Right renal pelvis (tissue), 4 donors: ENCODE measurements at regions not wholly inside any gene's neighbourhood (a gene's known extent, or its start where the extent isn't known, plus 50 kb on each side); places are given as distances from the start of the nearest gene placed in this dataset.

Experiments
- DNase-seq, 4 donors: peaks; one replicate each; pipeline ENCODE4 v3.0.0-alpha.2; 2013; ENCODE audit warnings: low read depth in 4 of 4, low spot score in 3 of 4, missing footprints in 1 of 4

GRCh38 chr16:65668064-65668595, 546.3 kb upstream of the CDH11 start:
- no peak for DNase-seq

DNA sequence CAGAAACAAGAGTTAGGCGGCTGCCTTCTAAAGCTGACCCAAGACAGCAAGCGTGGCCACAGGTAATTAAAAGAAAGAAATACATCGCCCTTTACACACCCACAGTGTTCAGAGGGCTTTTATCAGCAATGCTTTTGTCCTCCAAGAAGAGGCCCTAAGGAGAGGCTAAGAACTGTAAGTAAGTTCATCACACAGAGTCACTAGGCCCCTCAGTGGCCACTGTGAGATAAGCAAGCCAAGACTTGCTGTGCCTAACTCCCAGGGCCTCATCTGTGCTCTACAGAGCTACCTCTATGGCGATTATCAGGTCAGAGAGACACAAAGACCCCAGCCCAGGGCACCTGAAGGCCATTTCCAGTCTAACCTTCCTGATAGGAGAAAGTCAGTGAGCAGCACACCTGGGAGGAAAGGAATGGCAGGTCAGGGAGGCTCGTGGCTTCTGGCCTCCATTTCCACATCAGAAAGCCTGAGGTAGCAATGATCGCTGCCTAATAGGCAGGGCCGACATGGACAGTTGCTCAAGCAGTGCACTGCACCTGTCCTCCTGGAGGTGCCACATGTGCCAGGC, 545.2 kb upstream of the CDH11 start:
- DNase-seq, result no peak

DNA sequence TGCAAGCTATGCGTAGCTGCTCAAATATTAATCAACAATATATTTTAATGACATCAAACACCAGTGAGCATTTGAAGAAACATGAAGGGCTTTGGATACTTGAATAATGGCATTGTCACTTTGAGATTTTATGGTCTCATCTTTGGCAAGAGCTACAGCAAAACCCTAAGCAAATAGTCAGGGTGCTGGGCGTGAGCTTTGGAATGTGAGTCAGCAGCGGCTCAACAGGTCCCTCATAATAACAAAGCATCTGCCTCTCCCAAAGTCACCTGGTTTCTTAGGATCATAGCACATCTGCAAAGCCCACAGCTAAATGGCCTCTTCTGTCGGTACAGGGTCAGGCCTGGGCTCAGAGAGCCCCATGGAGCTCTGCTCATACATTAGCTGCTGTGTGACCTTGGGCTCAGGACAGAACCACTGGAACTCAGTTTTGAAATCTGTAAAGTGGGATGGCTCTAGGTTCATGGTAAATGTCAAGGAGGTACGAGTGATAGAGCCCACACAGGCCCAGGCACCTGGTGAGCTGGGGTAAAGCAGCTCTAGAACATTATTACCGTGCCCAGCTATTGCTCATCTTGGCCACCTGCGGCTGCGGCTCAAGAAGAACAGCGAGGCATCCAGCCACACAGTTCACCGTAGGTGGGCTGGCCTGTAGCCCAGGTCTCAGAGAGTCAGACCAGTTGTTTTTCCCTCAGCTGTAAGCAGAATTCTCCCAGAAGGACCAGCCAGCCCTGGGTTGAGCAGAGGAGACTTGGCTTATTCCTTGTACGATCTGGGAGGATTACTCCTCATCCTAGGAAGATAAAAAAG, 544.5 kb upstream of the CDH11 start:
- DNase-seq, result no peak

DNA sequence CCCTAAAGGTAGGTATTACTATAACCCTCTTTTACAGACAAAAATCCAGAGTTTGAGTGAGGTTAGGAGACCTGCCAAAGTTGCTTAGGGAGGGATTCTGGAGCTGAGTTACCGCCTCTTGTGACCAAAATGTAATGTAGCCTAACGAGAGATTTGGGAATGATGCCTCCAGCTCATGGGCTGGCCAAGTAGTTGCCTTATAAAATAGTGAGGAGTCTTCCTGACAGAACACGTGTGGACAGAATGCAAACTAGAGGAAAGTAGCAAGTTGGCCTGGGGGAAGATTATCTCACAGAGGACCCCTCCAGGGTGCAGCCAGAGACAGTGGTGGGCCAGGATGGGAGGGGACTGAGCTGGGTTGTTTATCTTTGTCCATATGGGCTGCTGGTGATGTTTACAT, 543.7 kb upstream of the CDH11 start:
- no peak for DNase-seq

- DNase-seq, result no peak
Observed at GRCh38 chr16:65663774-65664173, 541.9 kb upstream of the CDH11 start.

- no peak for DNase-seq
Observed at GRCh38 chr16:65662256-65662655, 540.4 kb upstream of the CDH11 start.

GRCh38 chr16:65661558-65661957, 539.7 kb upstream of the CDH11 start:
- DNase-seq, result no peak

GRCh38 chr16:65660390-65660789, 538.5 kb upstream of the CDH11 start:
- DNase-seq, result no peak

DNA sequence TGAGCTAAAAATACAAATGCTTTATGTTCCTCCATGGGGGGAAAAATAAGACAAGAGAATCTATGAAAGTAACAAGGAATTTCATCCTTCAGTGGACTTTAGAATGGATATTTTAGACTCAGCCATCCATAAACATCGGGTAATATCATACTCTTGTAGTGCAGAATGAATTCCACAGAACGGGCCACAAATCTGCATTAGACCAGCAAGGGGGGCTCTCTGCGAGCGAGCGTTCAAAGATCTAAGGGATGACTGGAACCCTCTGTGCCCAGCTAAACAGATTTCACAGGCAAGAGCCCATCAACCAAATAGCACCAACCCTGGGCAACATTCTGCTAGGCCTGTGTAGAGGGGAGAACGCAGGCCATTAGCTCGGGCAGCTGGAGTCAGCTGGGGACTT, 537.9 kb upstream of the CDH11 start:
- DNase-seq, result no peak

- DNase-seq, result no peak
Observed at GRCh38 chr16:65658787-65659220, 536.9 kb upstream of the CDH11 start.

DNA sequence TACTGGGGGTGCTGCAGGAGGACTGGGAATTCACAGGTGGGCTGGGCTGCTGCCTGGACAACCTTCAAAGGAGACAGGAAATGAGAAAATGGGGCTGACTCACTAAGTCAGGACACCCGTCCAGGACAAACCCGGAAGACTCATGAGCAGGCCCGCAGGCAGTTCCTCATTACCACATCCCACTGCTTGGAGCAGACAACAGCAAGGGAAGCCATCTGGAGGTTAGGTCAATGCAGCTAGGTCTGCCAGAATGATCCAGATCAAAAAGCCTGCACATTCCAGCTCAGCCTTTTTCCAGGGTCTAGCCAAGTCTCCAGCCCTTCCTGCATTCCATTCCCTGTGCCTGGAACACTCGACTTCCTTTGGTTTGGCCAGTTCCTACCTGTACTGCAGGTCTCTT, 536.5 kb upstream of the CDH11 start:
- no peak for DNase-seq

DNA sequence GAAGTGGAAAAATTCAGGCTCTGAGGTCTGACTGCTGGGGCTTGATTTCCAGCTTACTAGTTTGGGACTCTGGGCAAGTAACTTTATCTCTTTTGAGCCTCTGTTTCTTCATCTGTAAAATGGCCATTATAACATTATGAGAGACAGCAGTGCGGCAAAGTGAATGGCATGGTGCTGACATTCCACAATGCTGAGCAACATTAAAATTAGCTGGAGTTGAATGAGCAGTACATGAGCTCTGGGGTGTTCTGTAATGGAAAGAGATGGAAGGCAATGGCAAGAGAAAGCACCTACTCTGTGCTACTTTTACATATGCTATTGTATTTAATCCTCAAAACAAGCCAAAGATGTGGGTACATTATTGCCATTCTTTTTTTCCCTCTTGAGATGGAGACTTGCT, 535.7 kb upstream of the CDH11 start:
- no peak for DNase-seq

- DNase-seq, result peak in 2 of 4 donors; percentile 37 to 58
Observed at GRCh38 chr16:65657071-65657494, 535.2 kb upstream of the CDH11 start.

DNA sequence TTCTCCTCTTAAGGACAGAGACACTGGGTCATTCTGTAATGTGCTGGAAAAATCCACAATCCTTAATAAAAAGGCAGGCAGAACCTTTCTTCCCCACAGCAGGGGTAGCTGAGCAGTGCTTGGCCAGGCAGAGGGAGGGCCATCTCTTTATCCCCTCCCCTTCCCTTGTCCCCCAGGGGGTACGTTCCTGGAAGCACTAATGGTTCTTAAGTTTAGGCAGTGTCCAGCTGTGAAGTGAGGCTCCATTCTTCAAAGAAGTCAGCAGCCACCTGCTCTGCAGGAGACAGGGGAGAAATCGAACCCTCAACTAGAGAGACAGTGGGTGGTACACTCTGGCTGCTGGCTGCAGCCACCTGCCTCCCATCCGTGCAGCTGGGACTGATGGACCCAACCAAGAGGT, 533.9 kb upstream of the CDH11 start:
- DNase-seq, result no peak

DNA sequence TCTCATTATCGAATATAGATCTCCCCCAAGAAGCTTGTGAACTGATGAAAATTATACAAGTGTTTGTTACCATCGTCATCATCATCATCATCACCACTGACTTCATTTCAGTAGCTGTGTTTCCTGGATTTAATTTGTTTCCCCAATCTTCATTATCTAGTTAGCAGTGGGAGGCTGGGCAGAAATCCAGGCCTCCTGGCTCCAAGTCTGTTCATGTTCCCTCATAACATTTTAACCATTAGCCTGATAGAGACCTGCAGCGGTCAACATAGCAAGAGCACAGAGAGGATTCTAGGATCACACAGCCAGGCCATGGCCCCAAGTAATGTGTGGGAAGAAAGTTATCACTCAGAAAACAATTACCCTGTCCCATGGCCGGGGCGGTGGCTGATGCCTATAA, 526.2 kb upstream of the CDH11 start:
- no peak for DNase-seq

DNA sequence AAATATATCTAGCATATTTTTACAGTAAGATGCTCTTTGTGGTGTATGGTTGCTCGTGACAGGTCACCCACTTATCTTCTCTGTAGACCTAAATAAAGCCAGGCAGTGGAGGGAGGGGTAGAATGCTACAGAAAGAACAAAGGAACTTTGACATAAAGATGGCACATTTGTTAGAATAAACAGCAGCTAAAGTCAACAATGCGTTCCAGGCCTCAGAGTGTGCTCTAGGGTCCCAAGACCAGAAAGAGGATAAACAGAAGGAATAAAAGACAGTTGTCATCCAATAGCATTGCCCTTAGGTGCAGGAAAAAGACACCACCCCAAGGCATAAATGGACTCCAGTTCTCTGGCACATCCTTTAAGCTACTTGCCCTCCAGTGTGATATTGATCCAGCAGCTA, 523.0 kb upstream of the CDH11 start:
- DNase-seq, result no peak

DNA sequence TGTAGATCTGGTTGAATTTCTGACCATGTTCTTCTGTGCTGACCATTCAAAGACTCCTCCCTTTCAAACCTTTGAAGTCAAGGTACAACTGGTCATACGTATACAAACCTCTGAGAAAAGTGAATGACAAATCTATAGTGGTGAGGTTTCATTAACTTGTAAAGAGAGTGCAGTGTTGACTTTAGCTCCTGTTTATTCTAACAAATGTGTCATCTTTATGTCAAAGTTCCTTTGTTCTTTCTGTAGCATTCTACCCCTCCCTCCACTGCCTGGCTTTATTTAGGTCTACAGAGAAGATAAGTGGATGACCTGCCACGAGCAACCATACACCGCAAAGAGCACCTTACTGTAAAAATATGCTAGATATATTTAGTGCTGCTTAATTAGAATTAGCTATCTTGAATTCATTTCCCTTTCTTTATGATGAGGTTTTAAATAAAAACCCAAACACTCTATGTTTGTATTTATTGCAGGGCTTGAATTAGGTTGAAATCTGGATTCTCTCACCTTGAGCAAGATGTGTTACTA, 520.0 kb upstream of the CDH11 start:
- no peak for DNase-seq

DNA sequence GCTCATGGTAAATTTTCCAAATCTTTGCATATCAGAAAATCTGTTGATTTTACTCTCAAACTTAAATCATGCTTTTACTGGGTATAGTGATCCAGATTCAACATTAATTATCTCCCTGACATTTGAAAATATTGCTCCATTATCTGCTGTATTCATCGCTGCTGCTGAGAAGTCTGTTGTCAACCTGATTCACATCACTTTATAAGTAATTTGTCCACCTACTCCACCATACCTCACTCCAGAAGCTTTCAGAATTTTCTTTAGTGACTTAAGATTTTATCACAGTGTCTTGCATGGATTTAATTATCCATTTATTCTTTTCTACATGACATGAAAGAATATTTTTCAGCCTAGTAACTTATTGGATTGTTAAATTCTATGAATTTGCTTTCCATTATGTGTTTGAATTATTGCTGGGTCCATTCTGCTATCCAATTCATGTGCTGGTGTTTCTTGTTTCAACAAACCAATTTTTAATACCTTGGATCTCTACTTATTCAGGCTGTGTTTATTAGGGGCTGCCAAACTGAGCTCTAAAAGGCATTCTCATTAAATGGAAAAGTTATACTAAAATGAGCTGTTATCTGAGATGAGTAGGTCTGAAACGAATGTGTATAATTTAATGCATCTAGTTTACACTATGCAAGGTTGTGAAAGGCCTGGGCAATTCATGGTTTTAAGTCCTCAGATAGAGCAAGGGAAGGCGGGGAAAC, 519.3 kb upstream of the CDH11 start:
- DNase-seq, result no peak

GRCh38 chr16:65634833-65635232, 513.0 kb upstream of the CDH11 start:
- no peak for DNase-seq

- DNase-seq, result no peak
Observed at GRCh38 chr16:65634291-65634690, 512.4 kb upstream of the CDH11 start.

GRCh38 chr16:65624666-65625065, 502.8 kb upstream of the CDH11 start:
- no peak for DNase-seq
